OCI-LY7 (cell line): ENCODE measurements at regions not wholly inside any gene's neighbourhood (a gene's known extent, or its start where the extent isn't known, plus 50 kb on each side); places are given as distances from the start of the nearest gene placed in this dataset.
"Not testable (repeated sequence)": the region's sequence is repeated elsewhere in the genome, so short reads cannot be mapped to it uniquely, and the experiment has no call there.

Experiments
- BruUV-seq: library from RNA; stranded (reverse); fragments of 400-500 nt; replicated peaks from 2 replicates; lab custom pipeline; 2021; lab: Mats Ljungman, UMichigan
- CTCF ChIA-PET: fragments of 300-600 bp; sonication (Branson Sonifier 250); formaldehyde crosslinking; loops from one replicate; lab custom pipeline; 2022; ENCODE audit warnings: antibody characterized with exemption; ENCODE audit not compliant: unreplicated experiment; lab: Charles Lee
- POLR2A ChIA-PET: fragments of 300-600 bp; sonication (Branson Sonifier 250); formaldehyde crosslinking; loops from one replicate; lab custom pipeline; 2022; ENCODE audit warnings: antibody characterized with exemption; lab: Charles Lee
- DNase-seq: peaks from one replicate; pipeline ENCODE4 v3.0.0-alpha.2; 2015; ENCODE audit warnings: low spot score
- H2AFZ ChIP-seq: fragments of 200-600 bp; sonication (generic), shearing (Covaris generic); 2 replicates; pipeline ENCODE4 v1.6.1; 2014; ENCODE audit warnings: mild to moderate bottlenecking, antibody characterized with exemption, low read length, moderate library complexity
- H3K27ac ChIP-seq: fragments of 200-600 bp; sonication (generic); 2 replicates; pipeline ENCODE4 v1.5.1; 2014; ENCODE audit warnings: mixed run types, low read depth, mild to moderate bottlenecking, moderate library complexity, low read length, inconsistent platforms; ENCODE audit not compliant: poor library complexity, severe bottlenecking
- H3K36me3 ChIP-seq: fragments of 200-600 bp; sonication (generic); 2 replicates; pipeline ENCODE4 v1.6.1; 2014; ENCODE audit warnings: mild to moderate bottlenecking, antibody characterized with exemption, low read length, moderate library complexity, mixed read lengths; ENCODE audit not compliant: insufficient read depth
- H3K4me1 ChIP-seq: fragments of 200-600 bp; sonication (generic); 2 replicates; pipeline ENCODE4 v1.5.1; 2014; ENCODE audit warnings: mild to moderate bottlenecking, low read length; ENCODE audit not compliant: insufficient read depth, poor library complexity, severe bottlenecking
- H3K4me2 ChIP-seq: fragments of 200-600 bp; sonication (generic); 2 replicates; pipeline ENCODE4 v1.6.1; 2014; ENCODE audit warnings: mild to moderate bottlenecking, low read length
- H3K4me3 ChIP-seq: fragments of 200-600 bp; sonication (generic); 2 replicates; pipeline ENCODE4 v1.5.1; 2014; ENCODE audit warnings: mild to moderate bottlenecking, low read depth, low read length; ENCODE audit not compliant: poor library complexity, severe bottlenecking
- H3K79me2 ChIP-seq: fragments of 200-600 bp; sonication (generic); 2 replicates; pipeline ENCODE4 v1.6.1; 2016; ENCODE audit warnings: low read depth, mild to moderate bottlenecking, low read length, moderate library complexity, mixed read lengths; ENCODE audit not compliant: insufficient read depth
- H3K9me2 ChIP-seq: fragments of 200-600 bp; sonication (generic); 2 replicates; pipeline ENCODE4 v1.6.1; 2016; ENCODE audit warnings: mild to moderate bottlenecking, low read length, mixed read lengths; ENCODE audit not compliant: insufficient read depth
- H3K9me3 ChIP-seq: fragments of 200-600 bp; sonication (generic); 2 replicates; pipeline ENCODE4 v1.6.1; 2014; ENCODE audit warnings: mild to moderate bottlenecking, mixed run types, low read length, mixed read lengths
- H4K20me1 ChIP-seq: fragments of 200-600 bp; sonication (generic); 2 replicates; pipeline ENCODE4 v1.6.1; 2014; ENCODE audit warnings: mild to moderate bottlenecking, antibody characterized with exemption, low read length, moderate library complexity, mixed read lengths; ENCODE audit not compliant: insufficient read depth
- EZH2phosphoT487 ChIP-seq: fragments of 200-600 bp; sonication (generic); IDR thresholded peaks from 2 replicates; pipeline ENCODE4 v1.6.1; 2018; ENCODE audit warnings: low read depth, borderline replicate concordance, mild to moderate bottlenecking, mixed run types, antibody characterized with exemption, low read length, moderate library complexity, mixed read lengths
- intact Hi-C: fragments of 100-400 bp; cut with micrococcal nuclease; formaldehyde crosslinking; loops from one replicate; pipeline ENCODE4 v1.10.0; 2022; ENCODE audit not compliant: unreplicated experiment
- TF ChIP-seq, protein P1 (sequence below): fragments of 200-600 bp; sonication (generic); conservative IDR thresholded peaks from 2 replicates; pipeline ENCODE4 v1.5.1; 2014; ENCODE audit warnings: mild to moderate bottlenecking, antibody characterized with exemption, low read length, moderate library complexity, mixed read lengths

DNA sequence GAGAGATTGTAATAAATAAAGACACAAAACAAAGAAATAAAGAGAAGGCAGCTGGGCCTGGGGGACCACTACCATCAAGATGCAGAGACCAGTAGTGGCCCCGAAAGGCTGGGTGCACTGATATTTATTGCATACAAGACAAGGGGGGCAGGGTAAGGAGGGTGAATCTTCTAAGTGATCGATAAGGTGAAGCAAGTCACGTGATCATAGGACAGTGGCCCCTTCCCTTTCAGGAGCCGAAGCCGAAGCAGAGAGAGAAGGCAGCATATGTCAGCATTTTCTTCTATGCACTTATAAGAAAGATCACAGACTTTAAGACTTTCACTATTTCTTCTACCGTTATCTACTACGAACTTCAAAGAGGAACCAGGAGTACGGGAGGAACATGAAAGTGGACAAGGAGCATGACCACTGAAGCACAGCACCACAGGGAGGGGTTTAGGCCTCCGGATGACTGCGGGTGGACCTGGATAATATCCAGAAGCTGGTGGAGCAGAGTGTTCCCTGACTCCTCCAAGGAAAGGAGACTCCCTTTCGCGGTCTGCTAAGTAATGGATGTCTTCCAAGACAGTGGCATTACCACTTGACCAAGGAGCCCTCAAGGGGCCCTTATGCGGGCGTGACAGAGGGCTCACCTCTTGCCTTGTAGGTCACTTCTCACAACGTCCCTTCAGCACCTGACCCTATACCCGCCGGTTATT is 126.4 kb downstream of the RBM46 start:
- intact Hi-C loops, result not testable (repeated sequence)

DNA sequence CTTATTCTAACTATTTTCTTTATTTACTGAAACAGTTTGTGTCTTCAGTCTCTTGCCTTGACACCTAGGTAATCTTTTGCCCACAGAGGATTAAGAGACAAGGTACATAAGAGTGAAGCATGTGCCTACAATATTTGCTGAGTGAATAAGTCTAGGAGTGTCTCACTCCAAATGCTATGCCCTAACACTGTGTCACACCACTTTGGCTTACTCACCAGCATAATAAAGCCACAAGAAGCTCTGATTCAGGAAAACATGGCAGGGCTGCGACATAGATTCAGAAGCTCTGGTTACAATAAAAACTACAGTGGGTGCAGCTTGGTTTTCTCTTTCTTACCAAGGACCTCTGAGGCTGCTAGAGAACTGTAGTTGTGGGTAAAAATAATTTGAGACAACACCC is 127.1 kb downstream of the RBM46 start:
- no peak overlapping the region for H3K27ac ChIP-seq
- DNase-seq, result no peak
- intact Hi-C loops, result no loop called here
- H3K4me3 ChIP-seq, result no peak overlapping the region
- no peaks in the 10 kb centered on the region for H3K9me2 ChIP-seq
- no peaks in the 10 kb centered on the region for H4K20me1 ChIP-seq
- H3K9me3 ChIP-seq, result no peaks in the 10 kb centered on the region
- no TSS peak for BruUV-seq
- no peaks in the 10 kb centered on the region for H3K36me3 ChIP-seq
- H3K79me2 ChIP-seq, result no peaks in the 10 kb centered on the region
- TF ChIP-seq, protein P1, sequence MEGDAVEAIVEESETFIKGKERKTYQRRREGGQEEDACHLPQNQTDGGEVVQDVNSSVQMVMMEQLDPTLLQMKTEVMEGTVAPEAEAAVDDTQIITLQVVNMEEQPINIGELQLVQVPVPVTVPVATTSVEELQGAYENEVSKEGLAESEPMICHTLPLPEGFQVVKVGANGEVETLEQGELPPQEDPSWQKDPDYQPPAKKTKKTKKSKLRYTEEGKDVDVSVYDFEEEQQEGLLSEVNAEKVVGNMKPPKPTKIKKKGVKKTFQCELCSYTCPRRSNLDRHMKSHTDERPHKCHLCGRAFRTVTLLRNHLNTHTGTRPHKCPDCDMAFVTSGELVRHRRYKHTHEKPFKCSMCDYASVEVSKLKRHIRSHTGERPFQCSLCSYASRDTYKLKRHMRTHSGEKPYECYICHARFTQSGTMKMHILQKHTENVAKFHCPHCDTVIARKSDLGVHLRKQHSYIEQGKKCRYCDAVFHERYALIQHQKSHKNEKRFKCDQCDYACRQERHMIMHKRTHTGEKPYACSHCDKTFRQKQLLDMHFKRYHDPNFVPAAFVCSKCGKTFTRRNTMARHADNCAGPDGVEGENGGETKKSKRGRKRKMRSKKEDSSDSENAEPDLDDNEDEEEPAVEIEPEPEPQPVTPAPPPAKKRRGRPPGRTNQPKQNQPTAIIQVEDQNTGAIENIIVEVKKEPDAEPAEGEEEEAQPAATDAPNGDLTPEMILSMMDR, result no peak
- no peak for TF ChIP-seq EZH2phosphoT487
- no peak overlapping the region for H3K4me2 ChIP-seq
- no peaks in the 10 kb centered on the region for H3K4me1 ChIP-seq
- H2AFZ ChIP-seq, result no peak overlapping the region
- POLR2A ChIA-PET, result no interaction called here
- CTCF ChIA-PET, result no interaction called here

More for the DNA sequence above, 126.4 kb downstream of the RBM46 start:
- POLR2A ChIA-PET, DNase-seq, H3K9me2 ChIP-seq, BruUV-seq, CTCF ChIA-PET, H3K4me1 ChIP-seq, H3K4me2 ChIP-seq, H4K20me1 ChIP-seq, H3K79me2 ChIP-seq, H2AFZ ChIP-seq, H3K9me3 ChIP-seq, H3K36me3 ChIP-seq, H3K4me3 ChIP-seq, H3K27ac ChIP-seq: not testable (repeated sequence)

DNA sequence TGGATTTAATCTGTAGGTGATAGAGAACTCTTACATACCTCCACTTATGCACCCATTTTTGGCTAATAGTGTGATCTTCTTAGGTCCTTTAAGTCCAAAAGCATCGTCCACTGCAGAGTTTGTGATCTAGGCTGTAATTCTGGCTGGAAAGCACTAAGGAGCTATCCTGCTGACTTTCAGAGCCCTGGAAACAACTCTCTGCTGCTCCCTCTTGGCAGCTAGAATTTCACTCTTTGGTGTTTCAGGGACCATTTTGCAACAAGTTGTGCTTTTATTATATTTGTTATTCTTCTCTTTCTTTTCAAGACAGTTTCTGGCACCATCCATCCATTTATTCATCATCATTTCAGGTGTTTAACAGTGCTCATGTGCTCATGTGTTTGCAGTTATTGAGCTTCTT is 130.0 kb downstream of the RBM46 start:
- H3K4me1 ChIP-seq, result no peaks in the 10 kb centered on the region
- no peak for DNase-seq
- H3K9me2 ChIP-seq, result no peaks in the 10 kb centered on the region
- H4K20me1 ChIP-seq, result no peaks in the 10 kb centered on the region
- ChIA-PET CTCF (no interaction called here), POLR2A (no interaction called here)
- no peaks in the 10 kb centered on the region for H3K9me3 ChIP-seq
- intact Hi-C loops, result no loop called here
- no peak overlapping the region for H3K27ac ChIP-seq
- H3K4me3 ChIP-seq, result no peak overlapping the region
- H3K79me2 ChIP-seq, result no peaks in the 10 kb centered on the region
- no TSS peak for BruUV-seq
- no peak overlapping the region for H3K4me2 ChIP-seq
- H2AFZ ChIP-seq, result no peak overlapping the region
- no peaks in the 10 kb centered on the region for H3K36me3 ChIP-seq
- TF ChIP-seq EZH2phosphoT487, result no peak
- TF ChIP-seq, protein P1, result no peak
